ENCODE measurements at regions not wholly inside any gene's neighbourhood (a gene's known extent, or its start where the extent isn't known, plus 50 kb on each side); places are given as distances from the start of the nearest gene placed in this dataset.

DNA sequence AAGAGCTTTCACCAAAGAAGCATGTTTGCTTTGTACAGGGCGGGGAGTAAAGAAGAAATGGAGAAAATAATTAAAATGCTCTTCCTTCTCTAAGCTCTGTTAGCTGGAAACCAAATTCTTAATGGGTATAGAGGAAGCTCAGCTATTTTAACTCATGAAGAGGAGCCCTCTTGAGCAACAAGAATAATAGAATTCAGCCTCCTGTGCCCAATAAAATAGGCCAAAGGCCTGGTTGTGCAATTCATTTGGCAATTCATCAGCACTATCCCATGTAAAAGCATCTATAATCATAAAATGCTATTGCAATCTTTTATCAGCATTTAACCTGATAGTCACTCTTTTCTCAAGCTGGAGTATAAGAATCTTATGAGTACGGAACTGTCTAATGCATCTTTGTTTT, 133.6 kb upstream of the CDH6 start:
- TF ChIP-seq CTCF (IDR thresholded peaks at IDR 0.05; ENCODE audit: insufficient read depth, low read length, poor library complexity, severe bottlenecking), result no peak

DNA sequence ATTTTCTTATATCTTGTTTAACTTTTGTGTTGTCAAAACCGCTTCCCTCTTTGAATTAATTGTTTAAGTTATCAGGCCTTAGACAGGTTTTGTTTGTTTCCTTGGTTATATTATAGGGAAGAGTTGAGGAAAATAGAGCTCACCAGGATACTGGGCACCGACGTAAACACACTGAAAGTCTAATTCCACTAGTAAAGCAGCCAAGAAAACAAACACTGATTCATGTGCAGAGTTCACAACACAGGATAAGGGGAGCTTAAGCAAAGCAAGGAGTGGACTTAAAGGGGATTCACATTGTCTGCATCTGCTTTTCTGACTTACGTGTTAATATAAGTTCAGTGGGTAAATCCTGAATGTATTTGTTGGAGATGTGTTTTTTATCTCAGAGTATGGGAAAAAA, 139.0 kb upstream of the CDH6 start:
- H3K27me3 ChIP-seq (replicated peaks; ENCODE audit: control insufficient read depth, insufficient read depth, low read length), result no peaks in the 10 kb centered on the region
- DNase-seq (ENCODE audit: extremely low read depth, insufficient read length), result no peak
- no peak overlapping the region for H3K4me3 ChIP-seq (replicated peaks; ENCODE audit: low read depth, low read length)
- no peaks in the 10 kb centered on the region for H3K36me3 ChIP-seq (ENCODE audit: control insufficient read depth, insufficient read depth, low read length)
- TF ChIP-seq CTCF (IDR thresholded peaks at IDR 0.05; ENCODE audit: insufficient read depth, low read length, poor library complexity, severe bottlenecking), result no peak

More for the DNA sequence above, 133.6 kb upstream of the CDH6 start:
- DNase-seq (ENCODE audit: extremely low read depth, insufficient read length), result no peak
- Histone ChIP-seq H3K36me3 (ENCODE audit: control insufficient read depth, insufficient read depth, low read length) (no peaks in the 10 kb centered on the region), H3K4me3 (replicated peaks; ENCODE audit: low read depth, low read length) (no peak overlapping the region), H3K27me3 (replicated peaks; ENCODE audit: control insufficient read depth, insufficient read depth, low read length) (no peaks in the 10 kb centered on the region)

DNA sequence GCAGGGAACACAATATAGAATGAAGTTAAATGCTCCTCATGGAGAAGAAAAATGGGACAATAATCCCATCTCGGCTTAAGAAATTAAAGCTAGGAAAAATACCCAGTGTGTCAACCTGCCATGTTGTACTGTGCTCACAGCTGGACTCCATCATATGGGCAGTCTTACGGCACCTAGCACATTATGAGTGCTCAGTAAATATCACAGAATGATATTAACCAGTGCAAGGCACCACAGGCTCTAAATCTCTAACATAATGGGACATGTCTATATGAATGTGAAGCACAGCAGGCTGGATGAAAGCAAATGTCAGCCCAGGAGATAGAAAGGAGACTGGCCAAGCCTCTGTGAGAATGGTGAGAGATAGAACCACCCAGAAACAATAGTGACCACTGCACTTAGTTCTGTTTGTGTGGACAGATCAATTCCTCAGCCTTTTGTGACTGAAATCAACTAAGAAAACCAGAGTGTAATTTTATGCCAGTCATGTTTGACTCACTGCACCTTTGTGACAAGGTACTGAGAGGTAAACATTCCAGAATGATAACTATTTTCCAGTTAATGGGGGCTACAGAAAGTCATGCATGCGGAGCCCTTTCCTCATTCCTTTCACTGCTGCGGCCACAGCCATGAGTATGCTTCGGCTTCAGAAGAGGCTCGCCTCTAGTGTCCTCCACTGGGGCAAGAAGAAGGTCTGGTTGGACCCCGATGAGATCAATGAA, 140.4 kb upstream of the CDH6 start:
- DNase-seq (ENCODE audit: extremely low read depth, insufficient read length), result no peak
- no peaks in the 10 kb centered on the region for H3K27me3 ChIP-seq (replicated peaks; ENCODE audit: control insufficient read depth, insufficient read depth, low read length)
- TF ChIP-seq CTCF (IDR thresholded peaks at IDR 0.05; ENCODE audit: insufficient read depth, low read length, poor library complexity, severe bottlenecking), result no peak
- no peak overlapping the region for H3K4me3 ChIP-seq (replicated peaks; ENCODE audit: low read depth, low read length)
- H3K36me3 ChIP-seq (ENCODE audit: control insufficient read depth, insufficient read depth, low read length), result no peaks in the 10 kb centered on the region

DNA sequence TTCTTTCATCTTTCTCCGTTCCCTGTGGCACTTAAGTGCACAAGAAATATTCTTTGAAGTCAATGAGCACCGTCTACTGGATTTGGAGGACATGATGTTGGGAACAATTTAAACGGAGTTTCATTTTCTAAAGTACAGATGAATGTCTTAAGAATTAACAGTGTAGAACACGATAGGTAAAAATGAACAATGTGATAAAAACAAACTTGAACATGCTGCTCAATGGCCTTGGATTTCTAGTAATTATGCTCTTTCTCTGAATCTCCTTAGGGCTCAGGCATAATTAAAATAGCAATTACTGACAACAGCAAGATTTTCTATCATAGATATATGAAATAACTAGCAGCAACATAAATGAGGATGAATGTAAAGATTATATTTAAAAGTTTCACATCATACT, 142.2 kb upstream of the CDH6 start:
- H3K27me3 ChIP-seq (replicated peaks; ENCODE audit: control insufficient read depth, insufficient read depth, low read length), result no peaks in the 10 kb centered on the region
- no peak for TF ChIP-seq CTCF (IDR thresholded peaks at IDR 0.05; ENCODE audit: insufficient read depth, low read length, poor library complexity, severe bottlenecking)
- no peak overlapping the region for H3K4me3 ChIP-seq (replicated peaks; ENCODE audit: low read depth, low read length)
- no peak for DNase-seq (ENCODE audit: extremely low read depth, insufficient read length)
- no peaks in the 10 kb centered on the region for H3K36me3 ChIP-seq (ENCODE audit: control insufficient read depth, insufficient read depth, low read length)

DNA sequence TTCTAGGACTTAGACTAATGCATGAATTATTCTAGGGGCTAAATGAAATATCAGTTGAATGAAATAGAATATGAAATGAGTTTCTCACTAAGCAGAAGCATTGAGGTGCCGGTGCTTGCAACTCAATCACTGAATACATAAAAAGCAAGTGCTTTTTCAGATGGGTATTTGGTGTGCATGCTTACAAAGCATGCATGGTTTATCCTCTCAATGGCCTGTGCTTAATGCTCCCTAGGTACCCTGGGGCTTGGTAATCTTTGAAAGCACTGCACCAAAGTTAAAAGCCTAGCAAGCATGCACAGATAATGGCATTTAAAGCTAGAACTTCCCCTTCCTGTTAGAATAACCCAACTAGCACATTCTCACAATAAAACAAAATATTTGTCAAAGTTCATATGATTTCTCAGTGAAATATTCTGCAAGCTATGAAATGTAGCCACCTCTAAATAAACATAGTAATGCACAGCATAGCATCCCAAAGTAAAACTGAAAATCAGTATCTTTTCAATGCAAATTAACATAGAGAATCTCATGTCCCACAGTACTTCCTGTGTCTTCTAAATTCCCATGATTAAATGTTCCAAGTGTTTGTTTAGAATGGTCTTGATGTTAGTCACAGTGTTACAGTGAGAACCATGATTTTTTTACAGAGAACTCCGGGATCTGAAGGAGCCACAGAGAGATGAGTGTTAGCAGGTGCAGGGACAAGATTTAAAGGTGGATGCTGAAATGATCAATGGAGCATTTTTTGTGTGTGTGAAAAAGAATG, 143.4 kb upstream of the CDH6 start:
- H3K4me3 ChIP-seq (replicated peaks; ENCODE audit: low read depth, low read length), result no peak overlapping the region
- H3K36me3 ChIP-seq (ENCODE audit: control insufficient read depth, insufficient read depth, low read length), result no peaks in the 10 kb centered on the region
- no peak for DNase-seq (ENCODE audit: extremely low read depth, insufficient read length)
- H3K27me3 ChIP-seq (replicated peaks; ENCODE audit: control insufficient read depth, insufficient read depth, low read length), result no peaks in the 10 kb centered on the region
- no peak for TF ChIP-seq CTCF (IDR thresholded peaks at IDR 0.05; ENCODE audit: insufficient read depth, low read length, poor library complexity, severe bottlenecking)

Measured in GM06990 (cell line).